Nephron progenitor cell (in vitro differentiated cells): ENCODE measurements at regions not wholly inside any gene's neighbourhood (a gene's known extent, or its start where the extent isn't known, plus 50 kb on each side); places are given as distances from the start of the nearest gene placed in this dataset.

Source experiments
- DNase-seq: peaks from one replicate; pipeline ENCODE4 v3.0.0; 2021
- H3K27ac Mint-ChIP-seq: 2 replicates; pipeline ENCODE4 v1.8.0; 2021; ENCODE audit warnings: mild to moderate bottlenecking, moderate library complexity, mixed read lengths
- H3K27me3 Mint-ChIP-seq: 2 replicates; pipeline ENCODE4 v1.8.0; 2021; ENCODE audit warnings: mild to moderate bottlenecking, low read depth, mixed read lengths; ENCODE audit not compliant: poor library complexity
- H3K36me3 Mint-ChIP-seq: 2 replicates; pipeline ENCODE4 v1.8.0; 2021; ENCODE audit warnings: low read depth, mixed read lengths
- H3K4me1 Mint-ChIP-seq: 2 replicates; pipeline ENCODE4 v1.8.0; 2021; ENCODE audit warnings: mixed read lengths
- H3K4me3 Mint-ChIP-seq: 2 replicates; pipeline ENCODE4 v1.8.0; 2021; ENCODE audit warnings: mild to moderate bottlenecking, moderate library complexity, mixed read lengths
- H3K9me3 Mint-ChIP-seq: 2 replicates; pipeline ENCODE4 v1.8.0; 2021; ENCODE audit warnings: mild to moderate bottlenecking, moderate library complexity, mixed read lengths
- CTCF ChIP-seq: fragments of 200-600 bp; sonication (generic); IDR thresholded peaks from 2 replicates; pipeline ENCODE4 v1.5.0; 2021; ENCODE audit warnings: antibody characterized with exemption

DNA sequence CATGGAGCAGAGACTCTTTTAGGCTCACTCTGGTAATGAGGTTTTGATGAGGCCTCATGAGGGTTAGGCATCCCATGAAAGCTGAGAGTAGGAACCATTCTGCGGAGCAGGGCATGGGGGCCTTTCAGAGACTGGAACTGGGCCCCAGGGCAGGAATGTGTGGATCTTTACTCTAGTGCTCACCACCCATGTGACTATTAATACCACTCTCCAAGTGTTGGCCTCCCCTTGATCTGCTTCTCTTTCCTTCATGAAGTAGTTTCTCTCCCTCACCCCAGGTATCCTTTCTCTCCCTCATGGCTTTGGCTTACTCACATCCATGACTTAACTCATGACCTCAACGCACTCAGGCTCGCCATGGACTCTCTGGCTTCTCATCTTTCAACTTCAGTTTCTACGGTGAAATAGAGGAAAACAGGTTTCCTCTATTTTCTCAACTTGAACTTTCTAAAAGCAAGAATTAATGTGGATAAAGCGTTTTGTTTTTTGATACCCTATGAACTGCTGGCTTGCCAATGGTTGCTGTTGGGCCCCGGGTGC is 50.5 kb upstream of the GADD45A start:
- no peak for TF ChIP-seq CTCF

GRCh38 chr1:67635055-67635809 is 49.8 kb upstream of the GADD45A start:
- Mint-ChIP-seq H3K4me1 (peaks cover 6% of the 10 kb centered on the region), H3K36me3 (no peaks in the 10 kb centered on the region), H3K9me3 (no peaks in the 10 kb centered on the region), H3K4me3 (no peak overlapping the region), H3K27ac (no peak overlapping the region), H3K27me3 (peaks cover 5% of the 10 kb centered on the region)
- no peak for TF ChIP-seq CTCF
- no peak for DNase-seq

More for the DNA sequence above, 50.5 kb upstream of the GADD45A start:
- H3K9me3 Mint-ChIP-seq: no peaks in the 10 kb centered on the region
- H3K4me3 Mint-ChIP-seq: no peak overlapping the region
- DNase-seq: no peak
- H3K27ac Mint-ChIP-seq: no peak overlapping the region
- H3K4me1 Mint-ChIP-seq: peaks cover 6% of the 10 kb centered on the region
- peaks cover 8% of the 10 kb centered on the region for H3K27me3 Mint-ChIP-seq
- no peaks in the 10 kb centered on the region for H3K36me3 Mint-ChIP-seq
